ENCODE measurements at regions not wholly inside any gene's neighbourhood (a gene's known extent, or its start where the extent isn't known, plus 50 kb on each side); places are given as distances from the start of the nearest gene placed in this dataset.

- Mint-ChIP-seq H3K9me3 (ENCODE audit: unreplicated experiment) (no peaks in the 10 kb centered on the region), H3K4me1 (ENCODE audit: unreplicated experiment) (peaks cover 8% of the 10 kb centered on the region), H3K4me3 (ENCODE audit: unreplicated experiment) (no peak overlapping the region), H3K27ac (ENCODE audit: unreplicated experiment) (no peak overlapping the region), H3K36me3 (ENCODE audit: unreplicated experiment) (no peaks in the 10 kb centered on the region), H3K27me3 (ENCODE audit: unreplicated experiment) (no peaks in the 10 kb centered on the region)
- TF ChIP-seq CTCF (IDR thresholded peaks at IDR 0.05) = no peak
- DNase-seq (ENCODE audit: extremely low spot score, unreplicated experiment) = no peak
Measured at GRCh38 chr4:24372881-24373280, 211.5 kb downstream of the DHX15 start.

GRCh38 chr4:24372341-24372740, 212.0 kb downstream of the DHX15 start:
- TF ChIP-seq CTCF (IDR thresholded peaks at IDR 0.05) = no peak
- H3K27ac Mint-ChIP-seq (ENCODE audit: unreplicated experiment) = no peak overlapping the region
- H3K4me3 Mint-ChIP-seq (ENCODE audit: unreplicated experiment) = no peak overlapping the region
- H3K4me1 Mint-ChIP-seq (ENCODE audit: unreplicated experiment) = peaks cover 8% of the 10 kb centered on the region
- DNase-seq (ENCODE audit: extremely low spot score, unreplicated experiment) = no peak
- no peaks in the 10 kb centered on the region for H3K9me3 Mint-ChIP-seq (ENCODE audit: unreplicated experiment)
- H3K27me3 Mint-ChIP-seq (ENCODE audit: unreplicated experiment) = peaks cover 3% of the 10 kb centered on the region
- no peaks in the 10 kb centered on the region for H3K36me3 Mint-ChIP-seq (ENCODE audit: unreplicated experiment)

- no peak overlapping the region for H3K27ac Mint-ChIP-seq (ENCODE audit: unreplicated experiment)
- H3K36me3 Mint-ChIP-seq (ENCODE audit: unreplicated experiment) = no peaks in the 10 kb centered on the region
- peaks cover 19% of the 10 kb centered on the region for H3K27me3 Mint-ChIP-seq (ENCODE audit: unreplicated experiment)
- no peak for DNase-seq (ENCODE audit: extremely low spot score, unreplicated experiment)
- no peak for TF ChIP-seq CTCF (IDR thresholded peaks at IDR 0.05)
- H3K4me3 Mint-ChIP-seq (ENCODE audit: unreplicated experiment) = no peak overlapping the region
- peaks cover 8% of the 10 kb centered on the region for H3K4me1 Mint-ChIP-seq (ENCODE audit: unreplicated experiment)
- no peaks in the 10 kb centered on the region for H3K9me3 Mint-ChIP-seq (ENCODE audit: unreplicated experiment)
Measured at GRCh38 chr4:24370421-24370820, 213.9 kb downstream of the DHX15 start.

GRCh38 chr4:24369507-24370029, 214.8 kb downstream of the DHX15 start:
- no peak for TF ChIP-seq CTCF (IDR thresholded peaks at IDR 0.05)
- H3K4me1 Mint-ChIP-seq (ENCODE audit: unreplicated experiment) = peaks cover 8% of the 10 kb centered on the region
- no peak overlapping the region for H3K4me3 Mint-ChIP-seq (ENCODE audit: unreplicated experiment)
- H3K27ac Mint-ChIP-seq (ENCODE audit: unreplicated experiment) = no peak overlapping the region
- no peak for DNase-seq (ENCODE audit: extremely low spot score, unreplicated experiment)
- H3K27me3 Mint-ChIP-seq (ENCODE audit: unreplicated experiment) = peaks cover 21% of the 10 kb centered on the region
- no peaks in the 10 kb centered on the region for H3K9me3 Mint-ChIP-seq (ENCODE audit: unreplicated experiment)
- H3K36me3 Mint-ChIP-seq (ENCODE audit: unreplicated experiment) = no peaks in the 10 kb centered on the region

GRCh38 chr4:24368801-24369200, 215.6 kb downstream of the DHX15 start:
- Mint-ChIP-seq H3K27me3 (ENCODE audit: unreplicated experiment) (peaks cover 21% of the 10 kb centered on the region), H3K4me3 (ENCODE audit: unreplicated experiment) (no peak overlapping the region), H3K9me3 (ENCODE audit: unreplicated experiment) (no peaks in the 10 kb centered on the region), H3K36me3 (ENCODE audit: unreplicated experiment) (no peaks in the 10 kb centered on the region), H3K4me1 (ENCODE audit: unreplicated experiment) (peaks cover 6% of the 10 kb centered on the region), H3K27ac (ENCODE audit: unreplicated experiment) (no peak overlapping the region)
- DNase-seq (ENCODE audit: extremely low spot score, unreplicated experiment) = no peak
- TF ChIP-seq CTCF (IDR thresholded peaks at IDR 0.05) = no peak

Data from osteocyte (in vitro differentiated cells).